ENCODE measurements at regions not wholly inside any gene's neighbourhood (a gene's known extent, or its start where the extent isn't known, plus 50 kb on each side); places are given as distances from the start of the nearest gene placed in this dataset.

DNA sequence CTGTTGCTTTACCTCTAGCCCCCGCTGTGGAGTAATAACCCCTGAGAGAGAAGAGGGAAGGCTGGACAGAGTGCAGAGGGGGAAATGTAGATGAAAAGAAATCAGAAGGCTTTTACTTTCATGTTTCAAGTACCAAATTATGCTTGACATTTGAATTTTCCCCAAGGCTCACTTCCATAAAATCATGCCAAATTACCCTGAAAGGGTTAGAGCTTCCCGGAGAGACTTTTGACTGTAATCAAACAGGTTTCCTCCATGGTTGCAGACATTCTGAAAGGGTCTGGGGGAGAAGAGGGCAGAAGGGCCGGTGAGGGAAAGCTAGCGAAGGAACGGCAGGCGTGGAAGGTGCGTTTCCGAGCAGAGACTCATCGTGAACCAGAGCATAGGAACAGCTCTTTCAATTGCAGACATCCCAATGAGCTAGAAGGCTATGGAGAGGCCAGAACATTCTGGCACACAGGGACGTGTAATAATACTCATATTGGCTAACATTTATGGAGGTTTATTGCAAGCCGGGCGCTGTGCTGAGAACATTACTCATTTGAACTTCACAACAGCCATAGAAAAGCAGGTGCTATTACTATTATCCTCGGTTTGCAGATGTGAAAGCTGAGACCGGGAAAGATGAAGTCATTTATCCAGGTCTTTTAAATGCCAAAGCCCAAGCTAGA lies 620.8 kb upstream of the AUTS2 start:
- TF ChIP-seq, protein P1, sequence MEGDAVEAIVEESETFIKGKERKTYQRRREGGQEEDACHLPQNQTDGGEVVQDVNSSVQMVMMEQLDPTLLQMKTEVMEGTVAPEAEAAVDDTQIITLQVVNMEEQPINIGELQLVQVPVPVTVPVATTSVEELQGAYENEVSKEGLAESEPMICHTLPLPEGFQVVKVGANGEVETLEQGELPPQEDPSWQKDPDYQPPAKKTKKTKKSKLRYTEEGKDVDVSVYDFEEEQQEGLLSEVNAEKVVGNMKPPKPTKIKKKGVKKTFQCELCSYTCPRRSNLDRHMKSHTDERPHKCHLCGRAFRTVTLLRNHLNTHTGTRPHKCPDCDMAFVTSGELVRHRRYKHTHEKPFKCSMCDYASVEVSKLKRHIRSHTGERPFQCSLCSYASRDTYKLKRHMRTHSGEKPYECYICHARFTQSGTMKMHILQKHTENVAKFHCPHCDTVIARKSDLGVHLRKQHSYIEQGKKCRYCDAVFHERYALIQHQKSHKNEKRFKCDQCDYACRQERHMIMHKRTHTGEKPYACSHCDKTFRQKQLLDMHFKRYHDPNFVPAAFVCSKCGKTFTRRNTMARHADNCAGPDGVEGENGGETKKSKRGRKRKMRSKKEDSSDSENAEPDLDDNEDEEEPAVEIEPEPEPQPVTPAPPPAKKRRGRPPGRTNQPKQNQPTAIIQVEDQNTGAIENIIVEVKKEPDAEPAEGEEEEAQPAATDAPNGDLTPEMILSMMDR (IDR thresholded peaks at IDR 0.05): no peak
- TF ChIP-seq POLR2AphosphoS5 (IDR thresholded peaks at IDR 0.05) (no peak), POLR2A (IDR thresholded peaks at IDR 0.05) (no peak)
